Right renal pelvis (tissue), 4 donors: ENCODE measurements at regions not wholly inside any gene's neighbourhood (a gene's known extent, or its start where the extent isn't known, plus 50 kb on each side); places are given as distances from the start of the nearest gene placed in this dataset.
"Not testable (repeated sequence)": the region's sequence is repeated elsewhere in the genome, so short reads cannot be mapped to it uniquely, and the experiment has no call there.

Source experiments
- DNase-seq, 4 donors: peaks; one replicate each; pipeline ENCODE4 v3.0.0-alpha.2; 2013; ENCODE audit warnings: low read depth in 4 of 4, low spot score in 3 of 4, missing footprints in 1 of 4

GRCh38 chr3:63092515-63092914 is 185.6 kb upstream of the SYNPR start:
- no peak for DNase-seq

GRCh38 chr3:63094642-63095408 is 183.3 kb upstream of the SYNPR start:
- DNase-seq, result no peak

- DNase-seq, result no peak
Observed at GRCh38 chr3:63096248-63097058, 181.7 kb upstream of the SYNPR start.

GRCh38 chr3:63097396-63097795 is 180.7 kb upstream of the SYNPR start:
- no peak for DNase-seq

- DNase-seq, result no peak
Observed at GRCh38 chr3:63116922-63117321, 161.2 kb upstream of the SYNPR start.

GRCh38 chr3:63124090-63124489 is 154.0 kb upstream of the SYNPR start:
- no peak for DNase-seq

- no peak for DNase-seq
Observed at GRCh38 chr3:63126530-63126929, 151.6 kb upstream of the SYNPR start.

- no peak for DNase-seq
Observed at GRCh38 chr3:63128380-63128779, 149.7 kb upstream of the SYNPR start.

- no peak for DNase-seq
Observed at GRCh38 chr3:63130625-63131024, 147.5 kb upstream of the SYNPR start.

GRCh38 chr3:63132461-63133250 is 145.5 kb upstream of the SYNPR start:
- DNase-seq, result no peak

GRCh38 chr3:63135367-63135766 is 142.7 kb upstream of the SYNPR start:
- DNase-seq, result no peak

- not testable (repeated sequence) for DNase-seq
Observed at GRCh38 chr3:63136249-63136648, 141.9 kb upstream of the SYNPR start.

- DNase-seq, result no peak
Observed at GRCh38 chr3:63142681-63143080, 135.4 kb upstream of the SYNPR start.

- no peak for DNase-seq
Observed at GRCh38 chr3:63146154-63146553, 132.0 kb upstream of the SYNPR start.

GRCh38 chr3:63150880-63151279 is 127.2 kb upstream of the SYNPR start:
- no peak for DNase-seq

GRCh38 chr3:63151897-63152296 is 126.2 kb upstream of the SYNPR start:
- no peak for DNase-seq

GRCh38 chr3:63159764-63160163 is 118.3 kb upstream of the SYNPR start:
- no peak for DNase-seq

- no peak for DNase-seq
Observed at GRCh38 chr3:63167113-63167512, 111.0 kb upstream of the SYNPR start.

GRCh38 chr3:63168179-63168578 is 109.9 kb upstream of the SYNPR start:
- no peak for DNase-seq

GRCh38 chr3:63179862-63180522 is 98.1 kb upstream of the SYNPR start:
- DNase-seq, result no peak

- DNase-seq, result no peak
Observed at GRCh38 chr3:63192248-63192647, 85.9 kb upstream of the SYNPR start.
